ENCODE measurements at regions not wholly inside any gene's neighbourhood (a gene's known extent, or its start where the extent isn't known, plus 50 kb on each side); places are given as distances from the start of the nearest gene placed in this dataset.

- no peak for TF ChIP-seq POLR2AphosphoS5 (IDR thresholded peaks at IDR 0.05; ENCODE audit: low read depth, low read length)
- TF ChIP-seq, protein P1, sequence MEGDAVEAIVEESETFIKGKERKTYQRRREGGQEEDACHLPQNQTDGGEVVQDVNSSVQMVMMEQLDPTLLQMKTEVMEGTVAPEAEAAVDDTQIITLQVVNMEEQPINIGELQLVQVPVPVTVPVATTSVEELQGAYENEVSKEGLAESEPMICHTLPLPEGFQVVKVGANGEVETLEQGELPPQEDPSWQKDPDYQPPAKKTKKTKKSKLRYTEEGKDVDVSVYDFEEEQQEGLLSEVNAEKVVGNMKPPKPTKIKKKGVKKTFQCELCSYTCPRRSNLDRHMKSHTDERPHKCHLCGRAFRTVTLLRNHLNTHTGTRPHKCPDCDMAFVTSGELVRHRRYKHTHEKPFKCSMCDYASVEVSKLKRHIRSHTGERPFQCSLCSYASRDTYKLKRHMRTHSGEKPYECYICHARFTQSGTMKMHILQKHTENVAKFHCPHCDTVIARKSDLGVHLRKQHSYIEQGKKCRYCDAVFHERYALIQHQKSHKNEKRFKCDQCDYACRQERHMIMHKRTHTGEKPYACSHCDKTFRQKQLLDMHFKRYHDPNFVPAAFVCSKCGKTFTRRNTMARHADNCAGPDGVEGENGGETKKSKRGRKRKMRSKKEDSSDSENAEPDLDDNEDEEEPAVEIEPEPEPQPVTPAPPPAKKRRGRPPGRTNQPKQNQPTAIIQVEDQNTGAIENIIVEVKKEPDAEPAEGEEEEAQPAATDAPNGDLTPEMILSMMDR (IDR thresholded peaks at IDR 0.05), result no peak
- TF ChIP-seq, protein P2, sequence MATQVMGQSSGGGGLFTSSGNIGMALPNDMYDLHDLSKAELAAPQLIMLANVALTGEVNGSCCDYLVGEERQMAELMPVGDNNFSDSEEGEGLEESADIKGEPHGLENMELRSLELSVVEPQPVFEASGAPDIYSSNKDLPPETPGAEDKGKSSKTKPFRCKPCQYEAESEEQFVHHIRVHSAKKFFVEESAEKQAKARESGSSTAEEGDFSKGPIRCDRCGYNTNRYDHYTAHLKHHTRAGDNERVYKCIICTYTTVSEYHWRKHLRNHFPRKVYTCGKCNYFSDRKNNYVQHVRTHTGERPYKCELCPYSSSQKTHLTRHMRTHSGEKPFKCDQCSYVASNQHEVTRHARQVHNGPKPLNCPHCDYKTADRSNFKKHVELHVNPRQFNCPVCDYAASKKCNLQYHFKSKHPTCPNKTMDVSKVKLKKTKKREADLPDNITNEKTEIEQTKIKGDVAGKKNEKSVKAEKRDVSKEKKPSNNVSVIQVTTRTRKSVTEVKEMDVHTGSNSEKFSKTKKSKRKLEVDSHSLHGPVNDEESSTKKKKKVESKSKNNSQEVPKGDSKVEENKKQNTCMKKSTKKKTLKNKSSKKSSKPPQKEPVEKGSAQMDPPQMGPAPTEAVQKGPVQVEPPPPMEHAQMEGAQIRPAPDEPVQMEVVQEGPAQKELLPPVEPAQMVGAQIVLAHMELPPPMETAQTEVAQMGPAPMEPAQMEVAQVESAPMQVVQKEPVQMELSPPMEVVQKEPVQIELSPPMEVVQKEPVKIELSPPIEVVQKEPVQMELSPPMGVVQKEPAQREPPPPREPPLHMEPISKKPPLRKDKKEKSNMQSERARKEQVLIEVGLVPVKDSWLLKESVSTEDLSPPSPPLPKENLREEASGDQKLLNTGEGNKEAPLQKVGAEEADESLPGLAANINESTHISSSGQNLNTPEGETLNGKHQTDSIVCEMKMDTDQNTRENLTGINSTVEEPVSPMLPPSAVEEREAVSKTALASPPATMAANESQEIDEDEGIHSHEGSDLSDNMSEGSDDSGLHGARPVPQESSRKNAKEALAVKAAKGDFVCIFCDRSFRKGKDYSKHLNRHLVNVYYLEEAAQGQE (IDR thresholded peaks at IDR 0.05; ENCODE audit: insufficient read depth in 1 of 2, low read depth in 2 of 2, low read length in 1 of 2), result no peak
- no peak for TF ChIP-seq SIN3A (IDR thresholded peaks at IDR 0.05; ENCODE audit: borderline replicate concordance, insufficient read depth, low read depth, low read length)
Observed at GRCh38 chr2:226556050-226556449, 243.6 kb downstream of the IRS1 start.

Data from Panc1 (cell line).